OCI-LY7 (cell line): ENCODE measurements at regions not wholly inside any gene's neighbourhood (a gene's known extent, or its start where the extent isn't known, plus 50 kb on each side); places are given as distances from the start of the nearest gene placed in this dataset.

Experiments
- EZH2phosphoT487 ChIP-seq: fragments of 200-600 bp; sonication (generic); IDR thresholded peaks from 2 replicates; pipeline ENCODE4 v1.6.1; 2018; ENCODE audit warnings: low read depth, borderline replicate concordance, mild to moderate bottlenecking, mixed run types, antibody characterized with exemption, low read length, moderate library complexity, mixed read lengths
- TF ChIP-seq, protein P1 (sequence below): fragments of 200-600 bp; sonication (generic); conservative IDR thresholded peaks from 2 replicates; pipeline ENCODE4 v1.5.1; 2014; ENCODE audit warnings: mild to moderate bottlenecking, antibody characterized with exemption, low read length, moderate library complexity, mixed read lengths

DNA sequence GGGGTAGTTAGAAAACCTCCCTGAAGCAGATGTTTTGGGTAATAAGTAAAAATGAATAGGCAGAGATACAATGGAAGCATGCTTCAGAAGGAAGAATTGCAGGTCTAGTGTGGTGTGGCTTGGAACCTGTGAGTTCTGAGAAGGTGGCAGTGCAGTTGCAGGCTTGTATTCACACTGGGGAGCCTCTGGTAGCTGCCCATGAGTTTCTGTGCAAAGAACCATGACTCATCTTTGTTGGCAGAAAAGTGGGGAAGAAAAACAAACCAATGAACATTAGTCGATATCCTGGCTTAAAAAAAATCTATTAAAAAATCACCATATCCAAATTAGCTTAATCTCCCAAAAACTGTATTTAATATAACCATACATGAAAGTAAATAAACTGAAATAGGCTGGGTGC lies 232.6 kb downstream of the FAT3 start:
- TF ChIP-seq, protein P1, sequence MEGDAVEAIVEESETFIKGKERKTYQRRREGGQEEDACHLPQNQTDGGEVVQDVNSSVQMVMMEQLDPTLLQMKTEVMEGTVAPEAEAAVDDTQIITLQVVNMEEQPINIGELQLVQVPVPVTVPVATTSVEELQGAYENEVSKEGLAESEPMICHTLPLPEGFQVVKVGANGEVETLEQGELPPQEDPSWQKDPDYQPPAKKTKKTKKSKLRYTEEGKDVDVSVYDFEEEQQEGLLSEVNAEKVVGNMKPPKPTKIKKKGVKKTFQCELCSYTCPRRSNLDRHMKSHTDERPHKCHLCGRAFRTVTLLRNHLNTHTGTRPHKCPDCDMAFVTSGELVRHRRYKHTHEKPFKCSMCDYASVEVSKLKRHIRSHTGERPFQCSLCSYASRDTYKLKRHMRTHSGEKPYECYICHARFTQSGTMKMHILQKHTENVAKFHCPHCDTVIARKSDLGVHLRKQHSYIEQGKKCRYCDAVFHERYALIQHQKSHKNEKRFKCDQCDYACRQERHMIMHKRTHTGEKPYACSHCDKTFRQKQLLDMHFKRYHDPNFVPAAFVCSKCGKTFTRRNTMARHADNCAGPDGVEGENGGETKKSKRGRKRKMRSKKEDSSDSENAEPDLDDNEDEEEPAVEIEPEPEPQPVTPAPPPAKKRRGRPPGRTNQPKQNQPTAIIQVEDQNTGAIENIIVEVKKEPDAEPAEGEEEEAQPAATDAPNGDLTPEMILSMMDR = no peak
- no peak for TF ChIP-seq EZH2phosphoT487
